ENCODE measurements at regions not wholly inside any gene's neighbourhood (a gene's known extent, or its start where the extent isn't known, plus 50 kb on each side); places are given as distances from the start of the nearest gene placed in this dataset.

DNA sequence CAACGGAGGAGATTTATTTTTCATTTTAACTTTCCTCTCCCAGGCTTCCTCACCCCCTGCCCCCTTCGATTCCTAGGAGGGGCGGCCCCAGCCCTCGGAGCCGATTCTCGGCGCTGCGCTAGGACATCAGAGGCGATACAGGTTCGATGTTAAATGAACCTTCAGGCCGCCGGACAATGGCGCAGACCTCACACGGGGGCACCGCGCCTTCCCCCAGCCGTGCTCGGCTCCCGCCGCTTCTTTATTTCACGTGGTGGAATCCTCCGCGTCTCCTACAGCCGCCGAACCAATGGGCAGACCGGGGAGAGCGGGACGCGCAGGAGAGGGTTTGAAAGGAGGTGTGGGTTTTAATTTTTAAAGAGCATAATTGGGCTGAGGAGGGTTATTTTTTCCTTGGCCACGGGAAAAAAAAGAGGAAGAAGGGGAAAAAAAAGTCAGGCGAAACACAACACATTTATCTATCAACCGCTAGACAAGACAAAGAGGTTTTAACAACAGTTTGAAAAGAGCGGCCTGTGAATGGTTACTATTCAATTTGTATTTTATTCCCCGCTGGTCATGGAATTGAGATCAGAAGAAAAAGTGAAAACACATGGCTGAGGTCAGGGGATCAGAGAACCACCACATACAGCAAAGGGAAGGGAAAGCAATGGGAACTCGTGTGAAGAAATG, 126.8 kb downstream of the TMEM174 start:
- no peak for DNase-seq (ENCODE audit: low spot score)
- intact Hi-C loops (cut with DNase I): no loop called here

DNA sequence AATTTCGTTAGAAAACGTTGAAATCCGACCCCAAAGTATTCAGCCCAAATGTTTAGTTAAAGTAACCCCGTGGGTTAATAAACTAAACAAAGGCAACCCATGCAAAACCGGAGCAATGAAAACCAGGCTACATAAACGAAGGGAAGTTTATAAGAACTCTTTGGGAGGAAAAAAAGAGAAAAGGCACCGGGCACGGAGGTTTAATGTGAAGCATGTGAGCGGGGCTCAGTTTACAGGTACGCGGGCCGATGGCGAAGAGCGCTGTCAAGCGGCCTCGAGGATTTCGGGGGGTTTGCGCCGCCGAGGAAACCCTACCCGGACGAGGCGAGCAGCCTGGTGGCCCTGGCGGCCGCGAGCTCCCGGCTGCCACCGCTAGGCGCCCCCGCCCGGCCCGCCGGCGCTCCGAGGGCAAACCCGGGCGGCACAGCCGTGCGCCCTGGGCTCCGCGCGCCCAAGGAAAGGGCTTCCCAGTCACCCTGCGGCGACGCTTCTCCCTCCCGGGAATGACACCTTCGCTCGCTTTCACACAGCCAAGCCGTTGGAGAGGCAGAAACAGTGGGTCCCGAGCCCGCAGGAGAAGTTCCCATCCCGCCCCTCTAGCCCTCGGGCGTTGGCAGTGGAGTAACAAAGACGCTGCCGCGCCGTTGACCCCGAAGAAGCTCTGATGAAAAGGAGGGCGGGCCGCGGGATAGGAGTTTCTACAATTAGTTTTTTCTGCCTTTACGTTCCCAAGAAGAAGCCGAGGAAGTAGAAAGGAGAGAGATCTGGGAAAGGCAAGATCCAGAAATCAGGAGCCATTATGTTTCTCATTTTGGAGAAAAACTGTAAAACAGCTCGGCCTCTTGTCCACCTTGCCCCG, 126.0 kb downstream of the TMEM174 start:
- intact Hi-C loops (cut with DNase I): no loop called here
- DNase-seq (ENCODE audit: low spot score): no peak

DNA sequence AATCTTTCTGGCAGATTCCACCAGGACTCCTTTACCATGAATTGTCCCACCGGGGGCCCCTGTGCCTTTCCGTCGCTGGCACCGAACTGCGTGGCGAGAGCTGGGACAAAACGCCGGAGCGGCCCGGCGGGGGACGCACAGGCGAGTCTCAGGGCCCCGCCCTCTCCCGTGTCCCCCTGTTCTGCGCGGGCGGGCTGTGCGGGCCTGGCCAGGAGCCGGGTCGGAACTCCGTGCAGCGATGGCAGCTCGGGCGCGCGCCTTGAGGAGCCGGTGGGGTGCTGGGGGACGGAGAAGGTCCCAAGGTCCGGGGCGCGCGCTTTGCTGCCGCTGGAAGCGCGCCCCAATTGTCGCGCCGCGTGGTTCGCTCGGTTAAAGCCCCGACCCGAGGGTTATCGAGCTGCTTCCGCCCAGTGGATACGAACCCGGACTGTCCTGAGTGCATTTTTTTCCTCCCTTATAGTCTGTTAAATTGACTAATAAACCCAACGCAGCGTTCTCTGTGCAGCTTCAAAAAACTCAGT, 125.3 kb downstream of the TMEM174 start:
- DNase-seq (ENCODE audit: low spot score): no peak
- intact Hi-C loops (cut with DNase I): no loop called here

DNA sequence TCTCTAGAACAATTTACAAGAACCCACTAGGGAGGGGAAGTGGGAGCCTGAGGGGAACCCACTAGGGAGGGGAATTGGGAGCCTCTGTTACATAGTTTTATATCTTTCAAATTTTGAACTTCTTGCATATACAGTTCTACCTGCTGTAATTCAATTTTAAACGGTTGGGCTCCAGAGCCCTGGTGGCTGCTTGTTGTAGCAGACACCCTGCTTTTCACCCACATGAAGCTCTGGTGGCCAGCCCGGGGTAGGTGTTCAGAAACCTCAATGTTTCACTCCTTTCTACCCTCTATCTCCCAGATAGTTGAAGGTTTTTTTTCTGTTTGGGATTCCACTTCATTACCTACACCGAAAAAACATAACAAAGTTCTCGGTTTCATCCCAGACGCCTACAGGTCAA, 124.4 kb downstream of the TMEM174 start:
- no peak for DNase-seq (ENCODE audit: low spot score)
- intact Hi-C loops (cut with DNase I): no loop called here

DNA sequence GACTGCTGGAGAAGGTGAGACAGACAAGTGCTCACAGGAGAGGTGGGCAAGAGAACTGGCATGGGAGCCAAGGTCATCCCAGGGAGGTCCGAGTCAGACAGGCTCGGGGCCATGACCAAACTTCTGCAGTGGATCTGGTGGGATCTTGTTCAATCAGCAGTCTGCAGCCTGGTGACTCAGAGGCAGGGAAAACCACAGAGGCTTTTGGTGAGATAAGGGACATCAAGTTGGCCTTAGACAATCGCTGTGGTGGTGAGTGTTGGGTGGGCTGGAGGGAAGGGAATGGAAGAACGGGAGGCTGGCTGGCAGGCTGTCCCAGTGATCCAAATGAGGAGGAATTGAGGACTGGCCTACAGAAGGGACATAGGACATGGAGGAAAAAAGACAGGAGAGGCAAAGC, 123.8 kb downstream of the TMEM174 start:
- no peak for DNase-seq (ENCODE audit: low spot score)
- intact Hi-C loops (cut with DNase I): no loop called here

DNA sequence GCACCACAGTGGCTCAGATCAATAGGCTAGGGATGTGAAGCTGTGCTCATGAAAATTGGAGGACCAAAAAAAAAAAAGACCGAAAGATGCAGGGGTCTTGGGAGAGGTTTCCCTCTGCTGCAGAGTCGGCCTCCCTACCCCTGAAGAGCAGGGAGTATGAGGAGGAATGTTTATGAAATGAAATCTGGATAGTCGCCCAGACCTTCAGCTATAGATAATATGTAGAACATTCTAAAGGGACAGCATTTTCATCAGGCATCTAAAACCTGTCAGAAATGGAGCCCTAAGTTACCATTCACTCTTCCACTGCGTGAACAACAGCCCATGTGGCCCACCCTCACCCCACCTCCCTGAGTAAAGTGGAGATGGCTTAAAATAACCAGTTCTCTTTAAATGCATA, 122.9 kb downstream of the TMEM174 start:
- intact Hi-C loops (cut with DNase I): no loop called here
- DNase-seq (ENCODE audit: low spot score): no peak

DNA sequence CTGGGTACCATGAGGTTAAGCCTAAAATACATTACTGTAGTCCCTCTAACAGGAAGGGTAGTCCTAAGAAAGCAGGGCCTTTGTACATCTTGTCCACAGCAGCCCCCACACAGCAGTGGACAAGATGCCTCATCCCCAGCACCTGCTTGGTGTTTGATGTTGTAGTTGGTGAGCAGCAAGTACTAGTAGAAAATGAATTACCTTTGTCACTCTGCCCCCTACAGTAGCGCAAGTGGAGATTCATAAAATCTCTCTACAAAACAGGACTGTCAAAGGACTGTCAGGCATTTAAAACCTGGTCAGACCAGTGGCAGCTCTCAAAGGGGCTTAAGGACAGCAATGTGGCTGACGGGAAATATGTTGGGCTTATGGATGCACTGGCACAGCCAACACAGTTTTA, 122.5 kb downstream of the TMEM174 start:
- DNase-seq (ENCODE audit: low spot score): no peak
- intact Hi-C loops (cut with DNase I): no loop called here

DNA sequence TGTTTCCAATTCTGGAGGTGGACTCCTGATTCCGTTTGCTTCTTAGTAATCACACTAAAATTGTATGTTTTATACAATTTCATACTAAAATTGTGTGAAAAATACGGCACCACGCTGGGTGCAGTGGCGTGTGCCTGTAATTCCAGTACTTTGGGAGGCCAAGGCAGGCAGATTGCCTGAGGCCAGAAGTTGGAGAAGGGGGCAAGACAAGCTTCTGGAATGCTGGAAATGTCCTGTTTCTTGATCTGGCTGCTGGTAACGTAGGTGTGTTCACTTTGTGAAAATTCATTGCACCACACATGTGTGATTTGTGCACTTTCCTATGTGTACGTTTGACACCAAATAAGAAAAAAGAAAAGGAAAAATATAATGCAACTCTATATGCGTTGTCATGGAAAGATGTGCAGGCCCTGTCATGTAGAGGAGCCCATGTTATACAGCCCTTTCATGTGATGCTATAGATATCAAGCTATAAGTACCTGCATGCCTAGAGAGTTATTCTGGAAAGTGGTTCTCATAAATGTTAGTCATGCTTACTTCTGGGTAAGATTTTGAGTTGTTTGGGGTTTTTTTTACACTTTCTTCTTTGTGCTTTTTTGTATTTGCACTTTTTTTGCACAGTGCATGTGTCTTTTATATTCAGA, 119.9 kb downstream of the TMEM174 start:
- no peak for DNase-seq (ENCODE audit: low spot score)
- intact Hi-C loops (cut with DNase I): no loop called here

DNA sequence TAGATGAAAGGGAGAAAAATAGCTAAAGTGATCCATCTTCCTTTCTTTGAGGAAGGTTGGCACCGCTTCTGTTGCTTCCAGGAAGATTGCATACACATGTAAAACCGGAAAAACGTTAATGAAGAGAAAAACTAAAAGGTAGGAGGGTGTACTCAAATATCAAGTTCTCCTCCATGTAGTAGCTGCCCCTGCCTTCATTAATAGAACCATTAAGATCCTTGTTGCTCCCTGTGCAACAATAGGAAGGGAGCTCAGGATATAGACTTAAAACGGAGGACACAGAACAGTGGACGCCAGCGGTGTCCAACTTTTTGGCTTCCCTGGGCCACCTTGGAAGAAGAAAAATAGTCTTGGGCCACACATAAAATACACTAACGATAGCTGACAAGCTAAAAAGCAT, 118.9 kb downstream of the TMEM174 start:
- DNase-seq (ENCODE audit: low spot score): no peak
- intact Hi-C loops (cut with DNase I): no loop called here

DNA sequence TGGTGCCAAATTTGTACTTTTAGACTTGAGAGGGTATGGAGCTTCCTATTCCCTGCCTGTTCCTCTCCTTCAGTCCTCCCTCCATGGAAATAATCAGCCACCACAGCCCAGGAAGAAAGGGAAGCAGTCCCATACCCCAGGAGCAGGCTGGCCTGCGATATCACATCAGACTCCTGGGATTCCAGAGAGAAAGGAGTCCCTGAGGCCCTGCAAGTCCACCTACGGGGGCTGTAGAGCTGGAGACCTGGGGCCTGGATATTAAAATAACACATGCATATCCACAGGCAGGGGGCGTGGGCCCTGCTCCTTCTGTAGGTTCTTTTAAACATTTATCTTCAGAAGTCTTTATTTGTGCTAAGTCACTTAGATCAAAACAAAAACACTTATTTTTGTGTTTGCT, 117.2 kb downstream of the TMEM174 start:
- intact Hi-C loops (cut with DNase I): no loop called here
- DNase-seq (ENCODE audit: low spot score): no peak

DNA sequence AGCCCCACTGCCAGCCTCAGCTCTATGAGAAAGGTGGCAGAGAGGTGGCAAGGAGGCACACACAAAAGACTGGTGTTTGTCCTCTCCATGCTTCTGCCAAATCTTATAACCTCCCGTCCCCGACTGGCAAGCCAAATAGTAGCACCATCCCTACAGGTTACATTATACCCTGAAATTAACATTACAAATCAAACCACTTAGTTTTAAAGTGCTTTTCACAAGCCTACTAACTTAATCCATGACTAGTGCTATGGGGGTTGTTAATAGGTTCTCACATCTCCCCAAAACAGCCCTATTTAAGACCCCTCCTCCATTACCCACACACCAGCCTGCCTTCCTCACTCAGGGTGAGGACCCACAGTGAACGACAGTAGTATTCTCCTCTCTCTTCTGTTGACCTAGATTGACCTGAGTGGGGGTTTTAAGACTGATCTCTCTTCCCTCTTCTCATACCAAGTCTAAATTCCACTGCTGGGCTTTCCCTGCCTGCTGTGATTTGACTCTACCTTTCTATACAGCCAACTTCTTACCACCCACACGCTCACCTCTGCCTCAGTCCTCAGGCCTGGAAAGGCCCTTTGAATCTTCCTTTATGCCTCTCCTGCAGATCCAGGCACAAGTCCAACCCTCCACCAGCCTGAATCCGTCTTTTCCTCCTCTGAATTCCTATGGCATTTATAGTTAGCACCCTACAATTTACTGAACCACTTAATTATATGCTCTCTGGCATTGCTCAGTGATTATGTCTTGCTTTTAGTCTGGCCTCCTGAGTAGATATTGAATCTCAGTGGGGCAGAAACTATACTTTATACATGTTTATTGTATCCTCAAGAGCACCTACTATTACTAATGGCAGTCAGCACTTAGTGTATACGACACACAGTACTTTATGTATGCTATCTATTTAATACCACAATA, 116.1 kb downstream of the TMEM174 start:
- intact Hi-C loops (cut with DNase I): no loop called here
- DNase-seq (ENCODE audit: low spot score): no peak

DNA sequence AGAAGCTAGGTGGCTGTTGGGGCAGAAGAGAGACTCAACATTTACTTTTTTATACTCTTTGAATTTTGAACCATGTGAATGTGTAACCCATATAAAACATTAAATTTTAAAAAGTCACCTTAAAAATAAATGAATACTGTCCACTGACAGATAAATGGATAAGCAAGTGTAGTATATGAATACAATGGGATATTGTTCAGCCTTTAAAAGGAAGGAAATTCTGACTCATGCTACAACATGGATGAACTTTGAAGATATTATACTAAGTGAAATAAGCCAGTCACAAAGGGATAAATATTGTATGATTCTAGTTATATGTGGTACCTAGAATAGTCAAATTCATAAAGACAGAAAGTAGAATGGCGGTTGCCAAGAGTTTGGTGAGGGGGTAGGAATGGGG, 113.9 kb downstream of the TMEM174 start:
- DNase-seq (ENCODE audit: low spot score): no peak
- intact Hi-C loops (cut with DNase I): no loop called here

DNA sequence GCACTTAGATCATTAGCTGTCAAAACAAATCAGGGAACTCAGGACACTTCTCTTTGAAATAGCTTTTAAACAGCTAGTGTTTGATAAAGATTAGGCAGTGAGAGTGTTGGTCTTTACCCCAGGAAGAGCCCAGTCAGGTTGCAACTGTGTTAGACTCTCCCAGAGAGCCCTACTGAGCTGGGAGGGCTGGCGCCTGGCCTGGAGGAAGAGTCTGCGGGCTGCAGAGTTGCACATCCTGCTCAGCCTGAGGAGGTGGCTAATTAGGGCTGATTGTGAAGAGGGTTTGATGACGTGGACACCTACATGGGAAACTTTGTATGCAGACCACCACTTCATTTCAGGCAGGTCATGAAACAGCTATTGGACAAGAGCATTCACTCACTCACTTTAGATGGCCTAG, 112.0 kb downstream of the TMEM174 start:
- intact Hi-C loops (cut with DNase I): no loop called here
- no peak for DNase-seq (ENCODE audit: low spot score)

DNA sequence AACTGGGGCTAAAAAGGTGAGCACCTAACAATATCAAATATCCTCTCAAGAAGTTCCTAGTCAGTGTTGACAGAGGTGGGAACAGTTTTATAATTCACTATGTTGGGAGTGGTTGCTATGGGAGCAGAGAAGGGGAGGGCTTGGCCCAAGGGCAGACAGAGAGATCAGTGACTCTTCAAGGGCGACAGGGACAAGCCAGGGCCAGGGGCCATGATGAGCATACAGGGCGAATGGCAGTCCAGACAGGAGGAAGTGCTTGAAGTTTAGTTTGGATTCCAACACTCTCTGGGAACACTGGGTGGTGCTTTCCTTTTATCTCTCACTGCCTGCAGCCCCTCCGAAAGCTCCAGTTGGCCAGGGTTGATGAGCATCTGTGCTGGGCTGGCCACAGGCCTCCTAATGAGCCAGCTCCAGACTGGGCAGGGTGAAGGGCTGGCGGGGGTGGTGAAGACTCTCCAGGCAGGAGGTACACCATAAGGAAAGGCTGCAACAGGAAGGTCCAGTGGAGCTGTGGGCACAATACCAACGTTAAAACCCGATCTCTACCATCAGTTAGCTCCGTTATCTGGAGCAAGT, 111.3 kb downstream of the TMEM174 start:
- DNase-seq (ENCODE audit: low spot score): no peak
- intact Hi-C loops (cut with DNase I): no loop called here

DNA sequence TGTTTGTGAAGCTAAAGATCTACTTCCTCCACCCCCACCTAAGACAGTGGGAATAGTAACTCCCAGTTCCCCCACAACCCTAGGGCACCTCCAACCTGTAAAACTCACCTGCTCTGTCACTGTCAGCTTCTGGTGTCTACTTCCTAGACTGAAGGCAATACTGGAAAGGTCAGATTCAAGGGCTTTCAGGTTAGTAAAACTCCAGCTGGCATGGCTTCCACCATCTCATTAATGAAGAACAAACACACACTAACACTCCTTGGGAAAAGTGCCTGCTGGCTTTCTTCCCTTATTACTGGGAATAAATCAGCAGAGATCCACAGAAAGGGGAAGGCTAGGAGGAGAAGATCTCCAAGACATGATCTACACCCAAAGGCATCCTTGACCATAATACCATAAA, 109.9 kb downstream of the TMEM174 start:
- intact Hi-C loops (cut with DNase I): no loop called here
- no peak for DNase-seq (ENCODE audit: low spot score)

DNA sequence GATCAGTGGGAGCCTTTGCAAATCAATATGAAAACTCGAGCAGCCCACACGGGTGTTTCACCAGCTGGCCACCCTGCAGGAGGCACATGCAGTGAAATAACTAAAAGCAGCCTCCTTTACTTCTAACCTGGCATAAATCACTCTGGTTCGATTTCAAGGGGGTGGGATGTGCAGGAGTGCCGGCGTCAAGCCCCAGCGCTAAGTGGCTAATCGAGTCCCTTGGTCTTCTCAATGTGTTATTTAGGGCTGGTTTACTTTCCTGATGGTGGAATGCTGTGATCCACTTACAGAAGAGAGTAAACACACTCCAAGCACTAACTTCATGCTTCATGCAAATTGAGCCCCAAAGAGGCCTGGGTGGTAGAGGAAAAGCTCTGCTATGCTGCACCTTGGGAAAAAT, 109.4 kb downstream of the TMEM174 start:
- DNase-seq (ENCODE audit: low spot score): no peak
- intact Hi-C loops (cut with DNase I): no loop called here

DNA sequence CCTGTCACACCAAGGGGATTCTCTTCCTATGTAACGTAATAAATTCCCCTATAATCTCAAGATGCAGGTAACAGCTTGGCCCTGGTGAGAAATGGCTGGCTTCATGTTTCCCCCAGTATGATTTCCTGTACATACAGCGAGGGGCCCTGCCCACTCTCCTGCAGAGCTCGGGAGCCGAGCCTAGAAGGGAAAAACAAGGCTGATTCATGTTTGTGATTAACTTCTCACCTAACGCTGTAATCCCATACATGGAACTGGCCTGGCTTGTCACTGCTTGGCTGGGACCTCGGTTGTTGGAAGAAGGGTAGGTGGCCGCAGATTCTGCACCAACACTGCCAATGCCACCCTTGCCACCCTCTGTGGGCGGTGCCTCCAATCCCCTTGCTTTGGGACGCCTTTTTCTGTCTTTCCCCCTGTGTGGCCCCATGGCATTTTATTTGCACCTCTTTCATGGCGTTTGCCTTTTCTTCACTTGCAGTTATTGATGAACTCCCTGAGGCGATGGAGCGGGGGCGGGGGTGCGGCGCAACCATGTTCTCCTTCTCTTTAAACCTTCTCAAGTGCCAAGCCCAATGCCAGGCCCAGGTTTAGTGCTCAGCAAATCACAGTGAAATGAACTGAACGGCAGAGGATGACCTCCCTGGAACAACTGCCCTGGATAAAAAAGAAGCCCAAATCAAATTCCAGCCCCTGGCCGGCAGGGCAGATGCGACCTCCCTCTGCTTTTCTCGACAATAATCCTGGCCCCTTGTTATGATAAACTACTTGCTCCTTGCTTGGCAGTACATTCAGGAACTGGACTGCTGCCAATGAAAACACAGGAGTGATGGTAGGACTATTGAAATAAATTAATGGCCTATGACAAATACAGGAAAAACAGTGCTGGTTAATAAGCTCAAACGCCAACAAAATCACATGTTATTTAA, 108.1 kb downstream of the TMEM174 start:
- intact Hi-C loops (cut with DNase I): no loop called here

DNA sequence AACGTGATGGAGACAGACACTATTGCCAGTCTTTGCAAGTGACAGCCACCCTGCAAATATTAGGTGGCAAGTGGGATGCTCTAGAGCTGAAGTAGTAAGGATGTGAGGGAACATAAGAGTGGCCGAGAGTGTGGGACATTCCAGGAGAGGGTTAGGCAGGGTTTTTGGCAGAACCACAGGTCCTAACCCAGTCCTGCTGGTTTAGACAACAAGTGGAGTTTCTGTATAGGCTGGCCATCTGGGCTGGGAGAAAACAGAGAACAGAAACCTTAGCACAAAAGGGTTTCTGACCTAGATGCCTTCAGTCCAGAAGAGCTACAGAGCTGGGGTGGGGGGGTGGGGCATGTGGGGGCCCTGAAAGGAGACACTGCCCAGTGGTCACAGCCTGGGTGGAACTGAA, 107.4 kb downstream of the TMEM174 start:
- DNase-seq (ENCODE audit: low spot score): no peak
- intact Hi-C loops (cut with DNase I): no loop called here

More for the DNA sequence above, 108.1 kb downstream of the TMEM174 start:
- no peak for DNase-seq (ENCODE audit: low spot score)

Measured in posterior vena cava (tissue), 2 donors.